Epithelial cell of proximal tubule (primary cell): ENCODE measurements at regions not wholly inside any gene's neighbourhood (a gene's known extent, or its start where the extent isn't known, plus 50 kb on each side); places are given as distances from the start of the nearest gene placed in this dataset.

Source experiments
- DNase-seq: peaks from one replicate; pipeline ENCODE4 v3.0.0-alpha.2; 2011; ENCODE audit warnings: low read depth
- H3K4me3 ChIP-seq: 2 replicates; pipeline ENCODE4 v1.5.1; 2011; ENCODE audit warnings: low read depth, mild to moderate bottlenecking, low read length
- TF ChIP-seq, protein P1 (sequence below): conservative IDR thresholded peaks from 2 replicates; pipeline ENCODE4 v1.5.1; 2012; ENCODE audit warnings: low read depth, mild to moderate bottlenecking, low read length

DNA sequence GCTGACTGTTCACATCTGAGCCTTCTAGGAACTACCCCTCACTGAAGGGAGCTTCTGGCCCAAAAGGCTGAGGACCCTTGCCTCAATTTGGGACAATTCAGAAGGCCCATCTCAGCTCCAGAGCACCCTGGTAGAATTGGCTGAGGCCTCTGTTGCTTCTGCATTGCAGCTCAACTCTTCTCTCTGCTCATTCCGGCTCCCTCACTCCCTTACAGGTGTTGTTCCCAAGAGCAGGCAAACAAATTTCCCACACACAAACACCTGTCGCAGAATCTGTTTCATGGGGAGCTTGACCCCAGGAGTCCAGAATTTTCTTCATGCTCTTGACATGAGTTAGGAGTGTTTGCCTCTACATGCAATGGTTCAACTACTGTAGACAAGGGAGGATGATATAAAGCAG is 78.7 kb downstream of the CRYGS start:
- TF ChIP-seq, protein P1, sequence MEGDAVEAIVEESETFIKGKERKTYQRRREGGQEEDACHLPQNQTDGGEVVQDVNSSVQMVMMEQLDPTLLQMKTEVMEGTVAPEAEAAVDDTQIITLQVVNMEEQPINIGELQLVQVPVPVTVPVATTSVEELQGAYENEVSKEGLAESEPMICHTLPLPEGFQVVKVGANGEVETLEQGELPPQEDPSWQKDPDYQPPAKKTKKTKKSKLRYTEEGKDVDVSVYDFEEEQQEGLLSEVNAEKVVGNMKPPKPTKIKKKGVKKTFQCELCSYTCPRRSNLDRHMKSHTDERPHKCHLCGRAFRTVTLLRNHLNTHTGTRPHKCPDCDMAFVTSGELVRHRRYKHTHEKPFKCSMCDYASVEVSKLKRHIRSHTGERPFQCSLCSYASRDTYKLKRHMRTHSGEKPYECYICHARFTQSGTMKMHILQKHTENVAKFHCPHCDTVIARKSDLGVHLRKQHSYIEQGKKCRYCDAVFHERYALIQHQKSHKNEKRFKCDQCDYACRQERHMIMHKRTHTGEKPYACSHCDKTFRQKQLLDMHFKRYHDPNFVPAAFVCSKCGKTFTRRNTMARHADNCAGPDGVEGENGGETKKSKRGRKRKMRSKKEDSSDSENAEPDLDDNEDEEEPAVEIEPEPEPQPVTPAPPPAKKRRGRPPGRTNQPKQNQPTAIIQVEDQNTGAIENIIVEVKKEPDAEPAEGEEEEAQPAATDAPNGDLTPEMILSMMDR, result no peak
- no peak overlapping the region for H3K4me3 ChIP-seq
- no peak for DNase-seq

DNA sequence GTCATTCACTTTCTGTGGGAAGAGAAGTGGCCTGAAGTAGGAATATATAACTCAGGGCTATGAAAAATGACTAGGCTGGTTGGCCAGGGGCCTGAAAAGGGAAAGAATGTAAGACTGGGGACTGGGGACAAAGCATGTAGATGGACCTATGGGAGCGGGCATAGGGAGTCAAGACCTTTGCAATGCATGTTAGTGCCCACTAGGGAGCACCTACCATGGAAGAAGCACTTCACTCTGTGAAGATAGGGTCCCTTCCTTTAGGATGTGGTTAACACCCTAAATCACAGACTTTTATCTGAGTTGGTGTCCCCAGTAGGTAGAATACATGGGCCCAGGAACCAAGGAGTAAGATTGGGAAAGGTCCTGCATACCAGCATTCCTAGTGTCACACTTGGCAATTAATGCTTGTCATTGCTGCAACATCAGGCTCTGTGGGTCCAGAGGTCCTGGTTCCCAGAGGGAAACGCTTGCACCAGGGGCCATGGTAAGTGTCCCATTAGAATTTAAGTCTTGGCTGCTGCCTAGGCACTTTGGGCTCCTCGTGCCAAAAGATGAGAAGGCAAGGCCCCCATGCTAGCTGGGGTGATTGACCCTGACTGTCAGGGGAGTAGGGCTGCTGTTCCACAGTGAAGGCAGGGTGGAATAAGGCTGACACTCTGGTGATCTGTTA is 79.6 kb downstream of the CRYGS start:
- no peak for DNase-seq
- TF ChIP-seq, protein P1, result peak; percentile 33

DNA sequence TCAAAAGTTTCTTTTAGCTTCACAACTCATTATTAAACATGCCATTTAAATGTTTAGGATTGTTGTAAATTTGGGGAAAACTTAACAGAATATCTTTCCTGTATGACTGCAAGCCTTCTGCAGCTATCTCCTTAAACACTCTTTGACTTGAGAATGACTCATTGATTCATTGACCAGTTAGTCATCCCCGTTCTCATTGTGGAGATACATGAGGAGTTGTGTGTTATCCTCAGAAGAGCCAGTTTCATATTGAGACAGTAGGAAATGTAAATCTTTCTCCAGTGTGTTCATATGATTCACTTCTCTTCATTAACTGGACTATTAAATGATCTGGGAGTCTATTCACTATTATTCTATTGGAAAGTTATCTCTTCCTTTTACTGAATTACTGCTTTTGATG is 83.0 kb downstream of the CRYGS start:
- TF ChIP-seq, protein P1, result no peak
- DNase-seq, result peak; percentile 26
- H3K4me3 ChIP-seq, result no peak overlapping the region

More for the DNA sequence above, 79.6 kb downstream of the CRYGS start:
- no peak overlapping the region for H3K4me3 ChIP-seq

DNA sequence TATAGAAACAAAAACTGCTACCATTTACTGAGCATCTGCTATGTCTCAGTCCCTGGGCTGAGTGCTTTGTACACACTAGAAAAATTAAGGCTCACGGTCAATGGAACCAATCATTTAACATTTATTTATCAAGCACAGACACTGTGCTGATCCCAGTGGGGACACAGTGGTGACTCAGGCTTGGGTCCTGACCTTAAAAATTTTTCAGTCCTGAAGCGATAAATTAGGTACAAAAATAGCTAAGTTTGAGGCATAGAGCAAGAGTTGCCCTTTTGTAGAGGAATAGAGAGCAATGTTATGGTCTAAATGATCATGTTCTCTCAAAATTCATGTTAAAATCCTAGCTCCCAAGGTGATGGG is 85.1 kb downstream of the CRYGS start:
- no peak overlapping the region for H3K4me3 ChIP-seq
- TF ChIP-seq, protein P1, result no peak
- no peak for DNase-seq

DNA sequence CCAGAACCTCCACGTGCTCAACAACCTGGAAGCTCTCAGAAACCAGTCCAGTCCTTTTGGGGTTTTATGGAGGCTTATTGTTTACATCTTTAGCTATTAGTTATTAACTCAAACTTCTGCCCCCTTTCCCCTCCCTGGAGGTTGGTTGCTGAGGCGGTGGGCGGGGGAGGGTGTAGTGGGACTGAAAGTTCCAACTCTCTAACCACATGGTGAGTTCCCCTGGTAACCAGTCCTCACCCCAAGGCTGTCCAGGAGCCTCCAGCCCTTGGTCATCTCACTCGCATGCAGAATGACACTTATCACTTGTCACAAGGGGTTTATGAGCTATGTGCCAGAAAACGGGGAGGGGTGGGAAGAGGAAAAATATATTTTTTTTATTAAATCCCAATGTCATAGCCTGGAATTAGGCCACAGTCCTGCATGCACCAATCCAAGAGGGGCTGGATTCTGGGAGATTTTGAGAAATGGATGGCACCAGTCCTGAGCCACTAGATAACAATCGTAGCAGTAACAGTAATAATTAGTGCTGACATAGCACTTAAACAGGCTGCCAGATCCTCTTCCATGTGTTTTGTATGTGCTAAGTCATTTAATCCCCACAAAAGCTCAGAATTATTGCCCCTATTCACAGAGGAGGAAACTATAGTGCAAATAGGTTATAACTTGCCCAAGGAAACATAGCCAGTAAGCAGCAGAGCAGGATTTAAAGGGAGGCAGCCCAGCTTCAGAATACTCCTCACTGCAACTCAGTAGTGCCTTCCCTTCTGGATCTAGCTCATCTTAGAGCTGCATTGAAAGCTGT is 85.7 kb downstream of the CRYGS start:
- TF ChIP-seq, protein P1, result no peak
- no peak overlapping the region for H3K4me3 ChIP-seq
- DNase-seq, result no peak

- no peak for DNase-seq
- TF ChIP-seq, protein P1, result no peak
- H3K4me3 ChIP-seq, result no peak overlapping the region
Measured at GRCh38 chr3:186457236-186457635, 86.9 kb downstream of the CRYGS start.
